Body of pancreas (tissue), 4 donors: ENCODE measurements at regions not wholly inside any gene's neighbourhood (a gene's known extent, or its start where the extent isn't known, plus 50 kb on each side); places are given as distances from the start of the nearest gene placed in this dataset.

ENCODE experiments used
- CTCF ChIP-seq, 7 experiments: fragments of 450-650 bp in 4 of 7; fragments of 200-600 bp in 3 of 7; sonication (generic) in 3 of 7; IDR thresholded peaks; one replicate each; pipeline ENCODE4 v1.5.1; 2016 to 2019; ENCODE audit warnings: antibody characterized with exemption in 7 of 7
- POLR2A ChIP-seq, 3 donors: fragments of 450-650 bp; IDR thresholded peaks; one replicate each; pipeline ENCODE4 v1.6.1; 2016; ENCODE audit warnings: antibody characterized with exemption in 3 of 3, mild to moderate bottlenecking in 2 of 3

GRCh38 chr4:11497212-11497806, 68.6 kb upstream of the HS3ST1 start:
- no peak for TF ChIP-seq POLR2A (IDR thresholded peaks at IDR 0.05)
- TF ChIP-seq CTCF (IDR thresholded peaks at IDR 0.05), result no peak
